ENCODE measurements at regions not wholly inside any gene's neighbourhood (a gene's known extent, or its start where the extent isn't known, plus 50 kb on each side); places are given as distances from the start of the nearest gene placed in this dataset.
A peak's percentile ranks its signal among the peaks of the same experiment; 100 is the strongest.

DNA sequence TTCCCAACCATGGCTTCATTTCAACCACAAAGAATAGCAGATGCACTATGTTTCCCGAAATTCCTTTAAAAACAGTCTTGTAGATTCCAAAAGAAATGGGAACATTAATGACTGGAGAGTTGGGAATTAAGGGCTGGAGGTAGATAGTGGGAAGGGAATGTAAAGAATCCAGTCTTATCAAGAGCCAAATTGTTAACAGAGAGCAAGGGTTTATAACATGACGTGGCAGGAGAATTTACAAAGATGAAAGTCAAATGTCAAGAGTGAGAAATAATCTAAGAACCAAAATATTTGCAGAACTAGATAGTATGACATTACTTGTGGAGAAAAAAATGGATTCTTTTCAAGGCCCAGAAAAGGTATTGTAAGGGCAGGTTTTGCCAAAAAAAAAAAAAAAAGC, 200.9 kb downstream of the GRIN2B start:
- no peak for DNase-seq (ENCODE audit: extremely low read depth in 1 of 11, low read depth in 9 of 11, low spot score in 4 of 11)

DNA sequence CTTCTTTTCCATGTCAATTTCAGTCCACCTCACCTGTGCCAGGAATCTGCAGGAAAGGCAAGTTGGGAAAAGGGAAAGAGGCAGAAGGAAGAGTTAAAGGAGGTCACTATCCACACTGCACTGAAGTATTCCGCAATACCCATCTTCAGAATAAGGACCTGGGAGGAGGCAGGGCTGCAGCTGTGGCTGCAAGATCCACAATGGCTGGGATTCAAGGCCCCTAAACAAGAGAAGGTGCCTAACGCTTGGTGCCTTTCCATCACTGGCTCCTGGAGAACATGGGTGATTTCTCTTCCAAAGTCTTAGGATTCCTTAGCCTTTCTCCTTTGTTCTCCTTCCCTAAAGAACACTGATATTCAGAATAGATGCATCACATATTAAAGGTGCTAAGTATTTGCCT, 204.0 kb downstream of the GRIN2B start:
- no peak for DNase-seq (ENCODE audit: extremely low read depth in 1 of 11, low read depth in 9 of 11, low spot score in 4 of 11)

DNA sequence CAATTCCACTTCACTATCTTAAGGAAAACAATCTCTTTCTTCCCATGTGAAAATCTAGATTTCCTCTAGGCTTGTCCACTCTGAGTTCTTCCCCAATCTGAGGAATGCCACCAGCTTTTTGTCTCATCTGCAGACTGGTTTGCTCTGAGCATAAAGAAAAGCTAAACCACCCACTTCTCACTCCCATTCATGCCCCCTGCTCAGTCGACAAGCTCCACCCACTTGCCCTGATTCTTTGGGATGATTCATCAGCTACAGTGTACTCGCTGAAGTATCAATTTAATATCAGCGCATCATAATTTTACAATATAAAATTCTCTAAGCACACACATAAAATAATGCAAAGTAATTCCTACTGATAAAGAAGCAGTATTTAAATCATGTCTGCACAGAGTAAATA, 209.1 kb downstream of the GRIN2B start:
- no peak for DNase-seq (ENCODE audit: extremely low read depth in 1 of 11, low read depth in 9 of 11, low spot score in 4 of 11)

DNA sequence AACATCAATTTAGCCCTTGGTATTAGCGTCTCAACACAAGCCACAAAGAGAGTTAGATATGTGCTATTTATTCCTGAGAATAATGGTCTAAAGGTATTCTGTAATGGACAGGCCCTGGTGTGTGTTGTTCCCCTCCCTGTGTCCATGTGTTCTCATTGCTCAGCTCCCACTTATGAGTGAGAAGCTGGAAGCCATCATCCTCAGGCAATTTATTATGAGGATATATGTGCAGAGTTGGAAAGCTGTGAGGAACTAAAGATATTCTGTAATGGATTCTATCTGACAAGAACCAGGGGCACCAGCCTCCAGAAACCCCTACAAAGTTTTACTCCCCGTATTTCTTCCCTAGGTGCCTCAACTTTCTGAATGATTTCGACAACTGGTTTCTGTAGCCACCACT, 210.8 kb downstream of the GRIN2B start:
- no peak for DNase-seq (ENCODE audit: extremely low read depth in 1 of 11, low read depth in 9 of 11, low spot score in 4 of 11)

DNA sequence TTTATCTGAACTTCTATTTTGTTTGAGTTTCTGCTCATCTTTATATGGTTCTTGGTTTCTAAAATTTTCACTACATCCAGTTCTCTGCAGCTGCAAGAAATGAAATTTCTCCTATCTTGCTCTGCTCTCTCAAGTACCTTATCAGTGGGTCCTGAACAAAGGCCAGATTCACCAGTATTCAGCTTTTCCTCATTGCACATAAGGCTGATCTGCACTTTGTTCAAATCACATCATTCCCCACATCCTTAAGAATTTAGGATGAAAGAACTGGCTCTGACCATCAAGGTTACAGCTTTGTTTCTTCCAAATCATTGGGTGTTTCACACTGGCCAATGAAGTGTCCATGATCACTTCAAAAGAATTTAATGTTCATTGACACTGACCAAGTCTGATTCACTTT, 211.4 kb downstream of the GRIN2B start:
- no peak for DNase-seq (ENCODE audit: extremely low read depth in 1 of 11, low read depth in 9 of 11, low spot score in 4 of 11)

DNA sequence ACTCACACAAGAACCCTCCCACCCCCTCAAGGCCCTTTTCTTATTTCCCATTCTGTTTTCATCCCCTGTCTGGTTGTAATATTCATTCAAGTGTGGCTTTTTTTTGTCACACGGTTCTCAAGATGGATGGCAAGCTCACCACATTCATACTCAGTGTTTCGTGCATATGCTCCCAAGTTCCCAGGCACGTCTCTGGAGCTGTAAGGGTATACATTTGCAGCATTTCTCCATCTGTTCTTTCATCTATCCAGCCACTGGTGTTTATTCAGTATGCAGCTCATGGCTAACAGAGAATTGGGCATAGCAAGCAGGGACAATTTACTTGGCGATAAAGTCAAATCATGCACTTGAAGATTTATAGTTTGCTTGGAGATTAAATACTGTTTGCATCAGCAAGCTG, 212.1 kb downstream of the GRIN2B start:
- DNase-seq (ENCODE audit: extremely low read depth in 1 of 11, low read depth in 9 of 11, low spot score in 4 of 11): no peak

DNA sequence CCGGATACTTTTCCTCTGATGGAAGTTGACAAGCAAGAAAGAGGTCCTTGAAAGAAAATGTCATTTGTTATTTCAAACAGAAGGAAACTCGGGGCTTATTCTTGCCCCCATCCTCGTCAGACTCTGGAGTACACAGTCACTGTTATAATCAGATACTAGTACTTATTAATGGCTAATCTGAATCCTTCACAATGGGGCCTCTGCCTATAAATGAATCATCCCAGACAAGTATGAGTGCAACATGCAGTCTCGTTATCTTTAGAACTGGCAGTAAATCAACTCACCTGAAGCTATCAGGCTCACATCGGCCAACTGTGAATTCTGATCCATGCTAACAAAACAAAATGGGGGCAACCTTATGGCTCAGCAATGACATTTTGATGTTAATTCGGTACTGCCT, 216.7 kb downstream of the GRIN2B start:
- DNase-seq (ENCODE audit: extremely low read depth in 1 of 11, low read depth in 9 of 11, low spot score in 4 of 11): no peak

DNA sequence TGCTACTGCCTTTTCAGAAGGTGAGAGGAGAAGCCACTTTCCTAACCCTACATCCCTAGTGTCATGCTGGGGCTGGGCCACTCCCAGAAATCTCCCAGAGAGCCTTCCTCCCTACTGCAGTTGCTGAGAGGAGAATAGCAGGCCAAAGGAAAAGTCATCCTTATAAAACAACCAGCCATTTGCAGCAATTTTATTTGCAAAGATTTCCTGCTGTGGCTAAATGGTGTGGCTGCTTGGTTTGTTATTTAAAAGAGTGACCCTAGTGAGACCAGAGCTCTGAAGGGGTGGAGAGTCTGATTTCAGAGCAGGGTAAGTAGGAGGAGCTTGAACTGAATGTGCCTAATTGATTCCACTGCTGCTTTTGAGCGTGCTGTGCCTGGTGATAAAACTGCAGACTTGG, 232.0 kb downstream of the GRIN2B start:
- peak in 2 of 11 donors; percentile 8 to 15 for DNase-seq (ENCODE audit: extremely low read depth in 1 of 11, low read depth in 9 of 11, low spot score in 4 of 11)

DNA sequence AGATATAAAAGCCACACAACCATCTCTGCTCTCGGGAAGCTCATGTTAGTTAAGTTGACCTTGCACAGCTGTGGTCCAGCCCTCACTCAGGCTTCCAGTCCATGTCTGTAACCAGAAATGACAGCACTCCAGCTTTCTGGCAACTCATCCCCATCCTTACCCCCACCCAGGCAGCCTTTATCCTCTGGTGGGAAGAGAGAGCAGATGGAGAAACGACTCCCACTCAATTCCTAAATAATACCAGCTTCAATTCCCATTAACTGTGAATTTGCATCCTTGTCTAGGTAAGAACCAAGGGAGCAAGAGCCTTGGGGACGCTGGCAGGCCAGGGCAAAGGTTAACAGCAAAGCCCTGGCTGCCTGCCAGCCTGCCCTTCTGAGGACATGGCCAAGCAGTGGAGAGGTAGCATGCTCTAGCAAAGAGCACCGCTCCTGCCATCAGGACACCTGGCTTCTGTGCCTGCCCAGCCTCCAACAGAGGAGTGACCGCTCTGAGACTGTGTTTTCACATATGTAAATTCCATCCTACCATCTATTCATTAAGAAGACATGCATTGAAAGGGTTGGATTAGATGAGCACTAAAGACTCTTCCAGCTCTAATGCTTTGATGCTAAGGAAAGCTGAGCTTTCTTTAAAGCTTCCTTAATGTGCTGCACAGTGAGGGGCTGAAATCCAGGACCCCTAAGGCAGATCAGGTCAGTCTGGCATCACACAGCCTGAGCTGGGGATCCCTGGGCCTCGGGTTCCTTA, 236.1 kb downstream of the GRIN2B start:
- DNase-seq (ENCODE audit: extremely low read depth in 1 of 11, low read depth in 9 of 11, low spot score in 4 of 11): no peak

DNA sequence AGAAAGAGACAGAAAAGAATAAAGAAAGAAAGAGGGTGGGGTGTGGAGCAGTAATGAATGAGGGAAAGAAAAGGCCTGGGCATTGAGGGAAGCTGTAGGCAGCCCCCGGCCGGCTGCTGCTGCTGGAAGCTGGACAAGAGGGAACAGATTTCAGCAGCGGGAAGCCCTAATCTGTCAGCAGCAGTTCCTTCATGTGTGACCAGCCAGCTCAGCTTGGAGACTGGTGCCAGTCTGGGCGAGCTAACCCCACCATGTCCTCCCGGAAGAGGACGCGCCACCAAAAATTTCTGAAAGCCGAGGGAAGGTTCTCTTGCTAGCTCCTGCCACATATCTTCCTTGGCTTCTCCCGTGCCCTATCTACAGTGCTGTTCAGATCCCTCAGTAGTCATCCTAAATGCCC, 236.8 kb downstream of the GRIN2B start:
- DNase-seq (ENCODE audit: extremely low read depth in 1 of 11, low read depth in 9 of 11, low spot score in 4 of 11): no peak

DNA sequence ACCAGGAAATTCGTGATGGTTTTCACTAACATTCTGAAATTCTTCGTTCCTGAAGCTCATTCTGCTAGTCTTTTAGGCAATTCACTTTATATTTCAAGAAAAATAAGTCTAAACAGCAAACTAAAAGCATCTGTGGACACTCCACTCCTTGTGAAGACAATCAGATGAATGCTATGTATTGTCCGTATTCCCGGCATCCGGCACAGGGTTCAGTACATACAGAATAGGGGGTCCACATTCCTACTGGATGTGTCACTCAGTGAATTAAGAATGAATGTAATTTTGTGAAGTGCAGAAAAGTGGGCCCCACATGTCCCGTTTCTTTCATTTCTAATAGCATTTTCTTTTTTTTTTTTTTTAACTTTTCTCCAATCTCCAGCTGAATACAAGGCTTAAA, 241.3 kb downstream of the GRIN2B start:
- no peak for DNase-seq (ENCODE audit: extremely low read depth in 1 of 11, low read depth in 9 of 11, low spot score in 4 of 11)

DNA sequence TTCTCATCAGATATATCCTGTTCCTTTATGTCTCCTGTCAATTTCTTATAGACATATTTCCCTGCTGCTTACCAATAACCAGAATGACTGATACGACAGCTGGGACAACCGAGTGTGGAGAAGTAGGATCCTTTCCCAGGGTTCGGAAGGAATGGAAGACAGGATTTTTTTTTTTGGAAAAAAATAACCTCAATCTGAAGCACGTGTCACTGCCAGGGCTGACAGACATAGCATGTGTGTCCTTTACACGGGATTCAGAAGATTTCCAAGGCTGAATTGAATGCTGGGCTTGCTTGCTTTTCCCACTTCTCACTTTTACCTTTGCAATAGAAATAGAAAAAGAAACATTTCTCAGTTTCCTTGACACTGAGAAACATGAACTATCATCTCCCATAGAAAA, 245.7 kb downstream of the GRIN2B start:
- DNase-seq (ENCODE audit: extremely low read depth in 1 of 11, low read depth in 9 of 11, low spot score in 4 of 11): no peak

DNA sequence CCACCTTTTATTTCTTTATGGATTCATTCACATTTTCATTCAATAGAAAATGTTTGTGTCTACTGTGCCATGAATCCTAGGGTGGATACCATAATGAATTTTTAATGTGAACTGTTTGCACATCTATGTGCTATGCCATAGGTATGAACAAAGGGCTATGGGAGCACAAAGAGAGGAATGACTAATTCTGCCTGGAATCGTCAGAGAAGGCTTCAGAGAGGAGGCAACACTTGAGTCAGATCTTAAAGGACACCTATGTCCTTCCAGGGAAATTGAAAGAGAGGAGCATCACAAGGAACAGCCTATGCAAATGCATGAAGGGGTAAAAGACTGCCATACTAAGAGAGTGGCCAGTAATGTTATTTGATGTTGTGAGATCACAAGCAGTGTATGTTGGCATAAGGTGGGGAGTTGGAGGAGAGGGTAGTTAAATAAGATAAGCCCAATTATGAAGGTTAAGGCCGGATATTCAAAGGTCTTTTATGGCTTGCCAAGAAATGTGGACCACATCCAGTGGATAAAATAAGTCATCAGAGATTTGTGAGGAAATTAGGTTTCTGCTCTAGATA, 246.7 kb downstream of the GRIN2B start:
- DNase-seq (ENCODE audit: extremely low read depth in 1 of 11, low read depth in 9 of 11, low spot score in 4 of 11): no peak

DNA sequence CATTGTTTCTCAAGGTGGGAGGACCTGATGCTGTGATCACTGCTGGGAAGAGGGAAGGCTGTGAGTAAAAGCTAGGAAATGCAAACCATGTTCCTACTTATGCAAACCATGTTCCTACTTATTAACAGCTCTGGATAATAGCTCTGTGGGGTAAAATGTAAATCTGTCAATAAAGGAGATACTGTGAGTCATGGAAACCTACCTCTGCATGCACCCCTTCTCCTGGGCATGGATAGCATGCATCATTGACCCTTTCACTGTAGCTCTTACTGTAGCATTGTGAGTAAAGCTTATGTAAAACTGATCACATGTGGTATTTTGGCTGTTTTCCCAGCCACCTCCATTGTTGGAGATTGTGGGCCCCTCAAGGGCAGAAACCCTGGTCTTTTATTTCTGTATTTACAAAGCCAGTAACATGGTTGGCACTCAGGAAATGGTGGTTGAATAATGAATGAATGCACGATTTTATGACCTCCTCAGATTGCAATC, 253.7 kb downstream of the GRIN2B start:
- peak in 5 of 11 donors; percentile 7 to 38 (median 32) for DNase-seq (ENCODE audit: extremely low read depth in 1 of 11, low read depth in 9 of 11, low spot score in 4 of 11)

DNA sequence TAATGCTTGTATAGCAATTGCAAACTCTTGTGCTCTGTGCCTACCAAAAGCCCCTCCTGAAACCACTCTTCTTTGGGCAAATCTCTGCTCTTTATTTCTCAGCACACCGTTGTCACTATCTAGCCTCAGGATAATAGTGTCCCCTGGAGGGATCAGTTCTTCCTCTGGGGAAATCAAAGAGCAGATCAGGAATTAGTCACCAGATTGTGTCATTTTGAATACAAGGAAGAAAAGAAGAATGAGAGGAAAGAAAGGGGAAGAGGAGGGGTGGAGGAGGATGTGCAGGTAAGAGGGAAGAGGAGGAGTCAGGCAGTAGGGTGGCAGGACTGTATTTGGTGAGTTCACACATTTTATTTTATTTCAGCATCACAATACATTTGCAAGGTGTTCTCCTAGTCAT, 256.4 kb downstream of the GRIN2B start:
- no peak for DNase-seq (ENCODE audit: extremely low read depth in 1 of 11, low read depth in 9 of 11, low spot score in 4 of 11)

DNA sequence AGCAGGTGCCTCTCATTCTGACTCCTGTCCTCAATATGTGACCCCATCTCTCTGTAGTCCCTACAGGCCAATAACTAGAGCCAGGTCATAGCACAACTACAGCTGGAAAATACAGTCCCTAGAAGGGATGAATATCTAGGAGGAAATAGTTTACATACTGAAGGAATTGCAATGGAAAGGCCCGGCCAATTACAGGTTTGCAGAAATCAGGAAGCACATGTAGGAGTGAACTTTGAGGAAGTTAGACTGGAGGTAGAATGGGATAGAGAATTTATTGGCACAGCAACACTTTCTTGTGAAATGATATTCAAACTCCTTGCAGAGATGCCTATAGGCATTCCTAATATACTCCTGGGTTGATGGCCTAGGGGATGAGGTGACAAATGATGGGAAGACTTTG, 257.3 kb downstream of the GRIN2B start:
- no peak for DNase-seq (ENCODE audit: extremely low read depth in 1 of 11, low read depth in 9 of 11, low spot score in 4 of 11)

DNA sequence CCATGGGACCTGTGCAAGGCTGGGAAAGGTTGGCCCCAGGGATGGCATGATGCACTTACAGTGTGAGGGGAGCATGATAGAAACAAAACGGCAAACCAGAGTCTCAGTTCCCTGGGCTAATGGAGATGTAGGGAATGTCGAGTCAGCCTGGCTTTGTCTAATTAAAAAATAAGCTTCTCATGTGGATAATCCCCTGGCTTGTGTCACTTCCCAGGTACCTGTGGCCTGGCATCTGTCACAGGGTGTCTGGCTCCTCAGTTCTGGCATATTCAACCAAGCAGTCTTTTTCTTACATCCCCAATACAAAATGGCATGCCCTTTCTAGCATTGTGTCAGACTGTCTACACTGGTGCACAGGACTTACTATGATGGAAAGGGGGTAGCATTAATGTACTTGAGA, 261.4 kb downstream of the GRIN2B start:
- no peak for DNase-seq (ENCODE audit: extremely low read depth in 1 of 11, low read depth in 9 of 11, low spot score in 4 of 11)

DNA sequence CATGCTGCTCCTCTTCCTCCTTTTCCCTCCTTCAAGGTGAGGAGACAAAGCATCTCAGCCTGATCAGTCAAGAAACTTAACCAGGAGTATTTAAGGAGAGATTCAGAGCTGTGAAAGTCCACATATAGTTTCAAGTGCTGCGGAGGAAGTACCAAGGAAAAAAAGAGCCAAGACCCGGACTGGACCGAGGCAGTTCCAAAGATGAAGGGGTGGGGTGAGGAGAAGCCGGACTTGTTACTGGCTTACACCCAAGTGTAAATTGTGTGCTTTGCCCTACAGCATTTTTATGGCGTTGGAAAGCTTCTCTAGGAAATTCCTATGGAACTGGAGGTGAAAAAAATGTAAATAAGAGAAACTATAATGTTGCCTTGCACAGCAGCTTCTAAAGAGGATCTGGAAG, 263.1 kb downstream of the GRIN2B start:
- no peak for DNase-seq (ENCODE audit: extremely low read depth in 1 of 11, low read depth in 9 of 11, low spot score in 4 of 11)

DNA sequence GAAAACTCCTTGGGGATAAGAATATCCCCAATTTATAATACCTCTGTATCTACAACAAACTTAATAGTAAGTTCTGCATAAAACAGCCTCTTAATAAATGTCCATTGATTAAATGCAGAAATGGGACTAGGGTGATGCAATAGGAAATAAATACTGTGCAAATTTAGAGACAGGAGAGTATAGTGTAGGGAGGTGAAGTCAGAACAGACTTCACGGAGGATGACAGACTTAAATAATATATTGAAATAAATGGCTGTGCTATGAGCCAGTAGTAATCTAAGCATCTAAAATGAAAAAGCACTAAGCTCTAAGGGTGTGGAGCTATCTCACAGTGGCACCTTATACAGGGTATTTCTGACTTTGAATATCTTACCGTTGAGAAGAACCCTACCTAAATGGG, 265.3 kb downstream of the GRIN2B start:
- DNase-seq (ENCODE audit: extremely low read depth in 1 of 11, low read depth in 9 of 11, low spot score in 4 of 11): no peak

DNA sequence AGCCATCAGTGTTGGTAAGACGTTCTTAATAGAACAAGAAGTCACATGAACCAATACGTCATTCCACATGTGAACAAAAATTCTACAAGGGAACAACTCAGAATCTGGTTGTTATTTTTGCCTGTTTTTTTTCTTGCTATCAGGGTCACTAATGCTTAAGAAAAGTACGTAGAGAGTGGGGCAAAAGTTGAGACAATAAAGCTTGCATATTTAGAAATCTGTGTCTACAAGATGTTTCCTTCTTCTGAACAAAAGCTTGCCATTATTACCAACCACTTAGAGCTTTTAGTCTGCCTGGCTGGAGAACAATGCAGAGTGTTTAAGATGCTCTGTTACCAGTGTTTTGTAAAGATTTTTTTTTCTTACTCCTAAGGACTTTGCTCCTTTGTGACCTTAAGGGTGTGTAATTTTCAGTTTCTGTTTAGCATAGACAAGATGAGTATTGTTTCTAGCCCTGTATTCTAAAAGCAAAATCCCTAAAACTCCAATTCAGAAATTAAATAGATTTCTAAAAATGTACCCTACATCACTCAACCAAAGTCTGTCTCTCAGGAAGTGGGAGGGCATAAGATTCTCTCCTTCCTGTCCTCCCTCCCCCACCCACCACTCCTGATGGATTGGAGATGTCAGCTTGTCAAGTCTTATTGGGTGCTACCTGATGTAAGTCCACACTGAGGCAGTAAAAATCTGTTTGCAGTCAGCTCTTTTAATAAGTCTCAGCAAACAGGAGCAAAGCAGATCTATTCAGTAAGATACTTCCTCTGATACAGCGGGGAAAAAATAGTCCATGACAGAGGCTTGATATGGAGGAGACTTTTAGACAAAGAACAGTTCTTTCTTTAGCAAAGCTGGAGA, 267.6 kb downstream of the GRIN2B start:
- DNase-seq (ENCODE audit: extremely low read depth in 1 of 11, low read depth in 9 of 11, low spot score in 4 of 11): no peak
